ENCODE measurements at regions not wholly inside any gene's neighbourhood (a gene's known extent, or its start where the extent isn't known, plus 50 kb on each side); places are given as distances from the start of the nearest gene placed in this dataset.

- Mint-ChIP-seq H3K4me1 (ENCODE audit: low read depth) (peaks cover 10% of the 10 kb centered on the region), H3K4me3 (no peak overlapping the region), H3K9me3 (peaks cover 12% of the 10 kb centered on the region), H3K36me3 (ENCODE audit: low read depth) (peaks cover 5% of the 10 kb centered on the region), H3K27me3 (peaks cover 3% of the 10 kb centered on the region), H3K27ac (no peak overlapping the region)
- no peak for DNase-seq
These were observed 374.3 kb upstream of the DCN start for GRCh38 chr12:91556909-91557308.

- peaks cover 5% of the 10 kb centered on the region for H3K36me3 Mint-ChIP-seq (ENCODE audit: low read depth)
- H3K9me3 Mint-ChIP-seq = peaks cover 12% of the 10 kb centered on the region
- no peak for DNase-seq
- H3K27me3 Mint-ChIP-seq = peaks cover 3% of the 10 kb centered on the region
- peaks cover 10% of the 10 kb centered on the region for H3K4me1 Mint-ChIP-seq (ENCODE audit: low read depth)
- H3K27ac Mint-ChIP-seq = no peak overlapping the region
- no peak overlapping the region for H3K4me3 Mint-ChIP-seq
These were observed 373.1 kb upstream of the DCN start for GRCh38 chr12:91555436-91556415.

GRCh38 chr12:91551927-91552326 is 369.3 kb upstream of the DCN start:
- Mint-ChIP-seq H3K27ac (no peak overlapping the region), H3K9me3 (peaks cover 15% of the 10 kb centered on the region), H3K27me3 (peaks cover 3% of the 10 kb centered on the region), H3K36me3 (ENCODE audit: low read depth) (no peaks in the 10 kb centered on the region), H3K4me1 (ENCODE audit: low read depth) (peaks cover 8% of the 10 kb centered on the region), H3K4me3 (no peak overlapping the region)
- DNase-seq = no peak

GRCh38 chr12:91551242-91551641 is 368.6 kb upstream of the DCN start:
- DNase-seq = no peak
- no peaks in the 10 kb centered on the region for H3K36me3 Mint-ChIP-seq (ENCODE audit: low read depth)
- peaks cover 19% of the 10 kb centered on the region for H3K9me3 Mint-ChIP-seq
- H3K4me3 Mint-ChIP-seq = no peak overlapping the region
- no peak overlapping the region for H3K27ac Mint-ChIP-seq
- H3K4me1 Mint-ChIP-seq (ENCODE audit: low read depth) = peaks cover 8% of the 10 kb centered on the region
- peaks cover 3% of the 10 kb centered on the region for H3K27me3 Mint-ChIP-seq

- peaks cover 4% of the 10 kb centered on the region for H3K4me1 Mint-ChIP-seq (ENCODE audit: low read depth)
- no peaks in the 10 kb centered on the region for H3K36me3 Mint-ChIP-seq (ENCODE audit: low read depth)
- no peak overlapping the region for H3K27ac Mint-ChIP-seq
- H3K4me3 Mint-ChIP-seq = no peak overlapping the region
- no peaks in the 10 kb centered on the region for H3K27me3 Mint-ChIP-seq
- peaks cover 8% of the 10 kb centered on the region for H3K9me3 Mint-ChIP-seq
- no peak for DNase-seq
These were observed 360.0 kb upstream of the DCN start for GRCh38 chr12:91542666-91543065.

GRCh38 chr12:91542067-91542466 is 359.4 kb upstream of the DCN start:
- Mint-ChIP-seq H3K36me3 (ENCODE audit: low read depth) (no peaks in the 10 kb centered on the region), H3K4me3 (no peak overlapping the region), H3K4me1 (ENCODE audit: low read depth) (peaks cover 4% of the 10 kb centered on the region), H3K9me3 (peaks cover 5% of the 10 kb centered on the region), H3K27me3 (no peaks in the 10 kb centered on the region), H3K27ac (no peak overlapping the region)
- no peak for DNase-seq

- H3K36me3 Mint-ChIP-seq (ENCODE audit: low read depth) = peaks cover 2% of the 10 kb centered on the region
- peaks cover 6% of the 10 kb centered on the region for H3K9me3 Mint-ChIP-seq
- no peaks in the 10 kb centered on the region for H3K27me3 Mint-ChIP-seq
- no peak overlapping the region for H3K27ac Mint-ChIP-seq
- H3K4me1 Mint-ChIP-seq (ENCODE audit: low read depth) = peaks cover 4% of the 10 kb centered on the region
- no peak for DNase-seq
- H3K4me3 Mint-ChIP-seq = no peak overlapping the region
These were observed 355.8 kb upstream of the DCN start for GRCh38 chr12:91538418-91538817.

GRCh38 chr12:91533366-91533765 is 350.7 kb upstream of the DCN start:
- Mint-ChIP-seq H3K4me3 (no peak overlapping the region), H3K27ac (no peak overlapping the region), H3K36me3 (ENCODE audit: low read depth) (peaks cover 2% of the 10 kb centered on the region), H3K4me1 (ENCODE audit: low read depth) (peaks cover under 1% of the 10 kb centered on the region), H3K27me3 (no peaks in the 10 kb centered on the region), H3K9me3 (peaks cover 6% of the 10 kb centered on the region)
- DNase-seq = no peak

GRCh38 chr12:91529829-91530228 is 347.2 kb upstream of the DCN start:
- no peaks in the 10 kb centered on the region for H3K4me1 Mint-ChIP-seq (ENCODE audit: low read depth)
- H3K9me3 Mint-ChIP-seq = peaks cover 4% of the 10 kb centered on the region
- H3K27me3 Mint-ChIP-seq = no peaks in the 10 kb centered on the region
- no peak overlapping the region for H3K4me3 Mint-ChIP-seq
- DNase-seq = no peak
- no peak overlapping the region for H3K27ac Mint-ChIP-seq
- H3K36me3 Mint-ChIP-seq (ENCODE audit: low read depth) = peaks cover 1% of the 10 kb centered on the region

- peaks cover 2% of the 10 kb centered on the region for H3K9me3 Mint-ChIP-seq
- H3K36me3 Mint-ChIP-seq (ENCODE audit: low read depth) = no peaks in the 10 kb centered on the region
- DNase-seq = no peak
- peaks cover under 1% of the 10 kb centered on the region for H3K27me3 Mint-ChIP-seq
- H3K4me1 Mint-ChIP-seq (ENCODE audit: low read depth) = no peaks in the 10 kb centered on the region
- no peak overlapping the region for H3K27ac Mint-ChIP-seq
- no peak overlapping the region for H3K4me3 Mint-ChIP-seq
These were observed 341.2 kb upstream of the DCN start for GRCh38 chr12:91523831-91524230.

GRCh38 chr12:91516695-91517047 is 334.1 kb upstream of the DCN start:
- Mint-ChIP-seq H3K36me3 (ENCODE audit: low read depth) (no peaks in the 10 kb centered on the region), H3K27ac (no peak overlapping the region), H3K27me3 (peaks cover 2% of the 10 kb centered on the region), H3K4me3 (no peak overlapping the region), H3K4me1 (ENCODE audit: low read depth) (peaks cover 6% of the 10 kb centered on the region), H3K9me3 (peaks cover 2% of the 10 kb centered on the region)
- DNase-seq = no peak

- Mint-ChIP-seq H3K36me3 (ENCODE audit: low read depth) (no peaks in the 10 kb centered on the region), H3K27me3 (peaks cover 2% of the 10 kb centered on the region), H3K4me1 (ENCODE audit: low read depth) (peaks cover 6% of the 10 kb centered on the region), H3K4me3 (no peak overlapping the region), H3K9me3 (peaks cover 2% of the 10 kb centered on the region), H3K27ac (no peak overlapping the region)
- DNase-seq = no peak
These were observed 333.5 kb upstream of the DCN start for GRCh38 chr12:91515944-91516694.

- Mint-ChIP-seq H3K4me3 (no peak overlapping the region), H3K36me3 (ENCODE audit: low read depth) (no peaks in the 10 kb centered on the region), H3K27me3 (no peaks in the 10 kb centered on the region), H3K9me3 (no peaks in the 10 kb centered on the region), H3K27ac (no peak overlapping the region), H3K4me1 (ENCODE audit: low read depth) (peaks cover 6% of the 10 kb centered on the region)
- DNase-seq = no peak
These were observed 330.7 kb upstream of the DCN start for GRCh38 chr12:91513313-91513712.

GRCh38 chr12:91511795-91512420 is 329.3 kb upstream of the DCN start:
- Mint-ChIP-seq H3K4me3 (no peak overlapping the region), H3K9me3 (no peaks in the 10 kb centered on the region), H3K27me3 (no peaks in the 10 kb centered on the region), H3K27ac (no peak overlapping the region), H3K4me1 (ENCODE audit: low read depth) (peaks cover 6% of the 10 kb centered on the region), H3K36me3 (ENCODE audit: low read depth) (no peaks in the 10 kb centered on the region)
- DNase-seq = no peak

Data from activated T-cell treated with anti-CD3 and anti-CD28 coated beads, Interleukin-2, amount 50 U/mL, for 24 hours (primary cell).